ENCODE measurements at regions not wholly inside any gene's neighbourhood (a gene's known extent, or its start where the extent isn't known, plus 50 kb on each side); places are given as distances from the start of the nearest gene placed in this dataset.

DNA sequence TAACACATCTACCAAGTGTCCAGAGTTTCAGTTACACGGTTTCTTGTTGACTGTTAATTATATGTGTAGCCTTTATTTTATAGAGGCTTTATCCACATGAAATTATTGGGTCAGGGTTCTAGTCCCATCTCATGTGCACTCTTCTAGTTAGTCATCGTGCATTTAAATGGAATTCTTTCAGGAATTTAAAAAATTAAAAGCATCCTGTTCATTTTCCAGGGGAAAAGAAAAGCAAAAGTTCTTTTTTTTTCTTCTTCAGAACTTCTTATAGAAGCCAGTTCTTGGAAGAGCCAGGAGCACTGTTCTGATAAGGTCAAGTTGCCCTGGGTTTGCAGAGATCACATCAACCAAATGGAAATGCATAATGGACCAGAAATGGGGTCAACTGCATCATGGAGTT, 324.7 kb downstream of the INHBA start:
- TF ChIP-seq, protein P1, sequence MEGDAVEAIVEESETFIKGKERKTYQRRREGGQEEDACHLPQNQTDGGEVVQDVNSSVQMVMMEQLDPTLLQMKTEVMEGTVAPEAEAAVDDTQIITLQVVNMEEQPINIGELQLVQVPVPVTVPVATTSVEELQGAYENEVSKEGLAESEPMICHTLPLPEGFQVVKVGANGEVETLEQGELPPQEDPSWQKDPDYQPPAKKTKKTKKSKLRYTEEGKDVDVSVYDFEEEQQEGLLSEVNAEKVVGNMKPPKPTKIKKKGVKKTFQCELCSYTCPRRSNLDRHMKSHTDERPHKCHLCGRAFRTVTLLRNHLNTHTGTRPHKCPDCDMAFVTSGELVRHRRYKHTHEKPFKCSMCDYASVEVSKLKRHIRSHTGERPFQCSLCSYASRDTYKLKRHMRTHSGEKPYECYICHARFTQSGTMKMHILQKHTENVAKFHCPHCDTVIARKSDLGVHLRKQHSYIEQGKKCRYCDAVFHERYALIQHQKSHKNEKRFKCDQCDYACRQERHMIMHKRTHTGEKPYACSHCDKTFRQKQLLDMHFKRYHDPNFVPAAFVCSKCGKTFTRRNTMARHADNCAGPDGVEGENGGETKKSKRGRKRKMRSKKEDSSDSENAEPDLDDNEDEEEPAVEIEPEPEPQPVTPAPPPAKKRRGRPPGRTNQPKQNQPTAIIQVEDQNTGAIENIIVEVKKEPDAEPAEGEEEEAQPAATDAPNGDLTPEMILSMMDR (IDR thresholded peaks at IDR 0.05) = no peak
- TF ChIP-seq POLR2AphosphoS5 (IDR thresholded peaks at IDR 0.05) (no peak), POLR2A (IDR thresholded peaks at IDR 0.05) (no peak)

All from stomach (tissue), 4 donors.